Breast epithelium (tissue), 4 donors: ENCODE measurements at regions not wholly inside any gene's neighbourhood (a gene's known extent, or its start where the extent isn't known, plus 50 kb on each side); places are given as distances from the start of the nearest gene placed in this dataset.

Experiments
- DNase-seq, 2 donors: peaks; one replicate each; pipeline ENCODE4 v3.0.0-alpha.2; 2019; ENCODE audit warnings: low spot score in 2 of 2
- H3K27ac ChIP-seq, 2 donors: fragments of 200-600 bp; sonication (generic) in 1 of 2; one replicate each; pipeline ENCODE4 v1.5.1; 2016 to 2019; ENCODE audit warnings: mild to moderate bottlenecking in 1 of 2
- H3K27me3 ChIP-seq, 2 donors: fragments of 200-600 bp; sonication (generic) in 1 of 2; one replicate each; pipeline versions ENCODE4 v1.5.1 to v1.6.0; 2017 to 2019; ENCODE audit warnings: control low read depth in 1 of 2, mild to moderate bottlenecking in 1 of 2
- H3K36me3 ChIP-seq: fragments of 200-600 bp; one replicate; pipeline ENCODE4 v1.5.1; 2019
- H3K4me1 ChIP-seq, 2 donors: fragments of 200-600 bp; sonication (generic); one replicate each; pipeline ENCODE4 v1.5.1; 2016 to 2019; ENCODE audit warnings: control low read depth in 1 of 2
- H3K4me3 ChIP-seq, 3 donors: fragments of 200-600 bp; sonication (generic); 1 replicate in 2 of 3; 2 replicates in 1 of 3; pipeline ENCODE4 v1.5.1; 2016 to 2019; ENCODE audit warnings: mild to moderate bottlenecking in 3 of 3, moderate library complexity in 2 of 3
- H3K9me3 ChIP-seq, 2 donors: fragments of 200-600 bp; sonication (generic) in 1 of 2; one replicate each; pipeline ENCODE4 v1.5.1; 2016 to 2019; ENCODE audit warnings: control low read depth in 1 of 2
- POLR2A ChIP-seq: fragments of 450-650 bp; IDR thresholded peaks from one replicate; pipeline ENCODE4 v1.6.1; 2016; ENCODE audit warnings: antibody characterized with exemption, mild to moderate bottlenecking, moderate library complexity
- POLR2AphosphoS5 ChIP-seq, 3 donors: sonication (generic); formaldehyde crosslinking; IDR thresholded peaks; one replicate each; pipeline ENCODE4 v1.6.1; 2017; ENCODE audit warnings: antibody characterized with exemption in 3 of 3
- intact Hi-C: fragments of 100-400 bp; cut with DNase I; formaldehyde crosslinking; loops from one replicate; pipeline ENCODE4 v1.15.1; 2023; ENCODE audit warnings: low total_unique reads
- TF ChIP-seq, protein P1 (sequence below), 3 donors: fragments of 450-650 bp; IDR thresholded peaks; one replicate each; pipeline ENCODE4 v1.5.1; 2016 to 2017; ENCODE audit warnings: antibody characterized with exemption in 3 of 3, mild to moderate bottlenecking in 3 of 3, moderate library complexity in 3 of 3

DNA sequence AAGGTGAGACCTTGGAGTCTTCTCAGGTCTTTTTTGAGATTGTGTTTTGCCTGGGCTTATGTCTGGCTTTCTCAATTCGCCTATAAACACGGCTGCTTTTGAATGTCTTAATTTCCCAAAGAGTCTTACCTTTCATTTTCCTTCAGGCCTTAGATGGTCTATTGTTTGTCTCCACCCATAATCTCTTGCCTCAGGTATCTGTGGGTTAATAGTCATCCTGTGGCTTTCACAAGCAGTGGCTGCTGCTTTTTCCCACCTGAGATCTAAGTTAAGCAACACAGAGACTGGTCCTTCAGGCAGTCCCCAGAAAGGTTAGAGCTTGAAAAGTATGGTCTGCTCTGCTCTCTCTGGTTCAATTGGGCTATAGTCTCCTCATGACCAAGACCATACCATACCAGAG lies 275.3 kb downstream of the INSIG2 start:
- H3K27me3 ChIP-seq: peaks cover 0 to 4% of the 10 kb centered on the region in 2 donors
- TF ChIP-seq, protein P1, sequence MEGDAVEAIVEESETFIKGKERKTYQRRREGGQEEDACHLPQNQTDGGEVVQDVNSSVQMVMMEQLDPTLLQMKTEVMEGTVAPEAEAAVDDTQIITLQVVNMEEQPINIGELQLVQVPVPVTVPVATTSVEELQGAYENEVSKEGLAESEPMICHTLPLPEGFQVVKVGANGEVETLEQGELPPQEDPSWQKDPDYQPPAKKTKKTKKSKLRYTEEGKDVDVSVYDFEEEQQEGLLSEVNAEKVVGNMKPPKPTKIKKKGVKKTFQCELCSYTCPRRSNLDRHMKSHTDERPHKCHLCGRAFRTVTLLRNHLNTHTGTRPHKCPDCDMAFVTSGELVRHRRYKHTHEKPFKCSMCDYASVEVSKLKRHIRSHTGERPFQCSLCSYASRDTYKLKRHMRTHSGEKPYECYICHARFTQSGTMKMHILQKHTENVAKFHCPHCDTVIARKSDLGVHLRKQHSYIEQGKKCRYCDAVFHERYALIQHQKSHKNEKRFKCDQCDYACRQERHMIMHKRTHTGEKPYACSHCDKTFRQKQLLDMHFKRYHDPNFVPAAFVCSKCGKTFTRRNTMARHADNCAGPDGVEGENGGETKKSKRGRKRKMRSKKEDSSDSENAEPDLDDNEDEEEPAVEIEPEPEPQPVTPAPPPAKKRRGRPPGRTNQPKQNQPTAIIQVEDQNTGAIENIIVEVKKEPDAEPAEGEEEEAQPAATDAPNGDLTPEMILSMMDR (IDR thresholded peaks at IDR 0.05): no peak
- TF ChIP-seq POLR2AphosphoS5 (IDR thresholded peaks at IDR 0.05): no peak
- no peak for DNase-seq
- H3K4me3 ChIP-seq: no peak overlapping the region
- H3K9me3 ChIP-seq: peaks cover 0 to 3% of the 10 kb centered on the region in 2 donors
- no peaks in the 10 kb centered on the region for H3K36me3 ChIP-seq
- intact Hi-C loops: no loop called here
- H3K27ac ChIP-seq: no peak overlapping the region
- H3K4me1 ChIP-seq: no peaks in the 10 kb centered on the region

DNA sequence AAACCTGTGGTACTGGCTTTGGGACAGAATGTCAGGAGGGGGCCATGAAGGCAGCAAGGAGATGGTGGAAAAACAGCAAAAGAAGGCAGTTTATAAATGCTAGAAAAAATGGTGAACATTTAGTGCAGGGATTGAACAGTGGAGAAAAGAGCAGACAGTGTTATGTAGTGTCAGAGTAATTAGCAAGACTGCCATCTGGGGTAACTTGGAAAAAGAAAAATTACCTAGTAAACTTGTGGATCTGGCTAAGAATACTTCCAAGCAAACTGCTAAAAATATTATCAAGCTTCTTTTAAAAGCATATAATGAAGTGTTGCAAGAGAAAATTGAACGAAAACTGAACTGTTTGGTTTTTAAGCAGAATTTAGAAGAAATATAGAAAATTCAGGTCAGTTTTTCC lies 267.8 kb downstream of the INSIG2 start:
- no peak for DNase-seq
- H3K36me3 ChIP-seq: no peaks in the 10 kb centered on the region
- H3K27me3 ChIP-seq: no peaks in the 10 kb centered on the region
- intact Hi-C loops: no loop called here
- H3K9me3 ChIP-seq: peaks cover 0 to 27% of the 10 kb centered on the region in 2 donors
- H3K27ac ChIP-seq: no peak overlapping the region
- H3K4me1 ChIP-seq: no peaks in the 10 kb centered on the region
- no peak overlapping the region for H3K4me3 ChIP-seq
- no peak for TF ChIP-seq POLR2AphosphoS5 (IDR thresholded peaks at IDR 0.05)

- DNase-seq: no peak
- intact Hi-C loops: no loop called here
- no peaks in the 10 kb centered on the region for H3K27me3 ChIP-seq
- no peak overlapping the region for H3K27ac ChIP-seq
- H3K9me3 ChIP-seq: peaks cover 0 to 7% of the 10 kb centered on the region in 2 donors
- H3K4me3 ChIP-seq: no peak overlapping the region
- H3K4me1 ChIP-seq: no peaks in the 10 kb centered on the region
- H3K36me3 ChIP-seq: no peaks in the 10 kb centered on the region
- no peak for TF ChIP-seq POLR2A
- TF ChIP-seq POLR2AphosphoS5 (IDR thresholded peaks at IDR 0.05): no peak
- TF ChIP-seq, protein P1 (IDR thresholded peaks at IDR 0.05): no peak
These were observed 263.5 kb downstream of the INSIG2 start for GRCh38 chr2:118351796-118352195.

DNA sequence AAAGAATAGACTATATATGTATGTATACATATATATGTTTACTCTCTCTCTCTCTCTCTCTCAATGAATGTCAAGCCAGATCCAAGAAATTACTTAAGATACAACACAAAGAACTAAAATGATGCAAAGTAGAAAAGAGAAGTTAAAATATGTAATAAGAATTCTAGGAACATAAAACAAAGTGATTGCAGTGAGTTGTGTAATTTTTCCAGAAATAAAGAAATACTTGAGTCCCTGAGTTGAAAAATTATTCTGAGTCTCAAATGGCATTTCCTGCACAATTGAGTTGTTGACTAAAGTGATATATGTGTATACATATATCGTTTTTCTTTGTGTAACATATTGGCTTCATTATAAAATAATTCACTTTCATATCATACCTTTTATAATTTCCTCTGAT lies 262.4 kb downstream of the INSIG2 start:
- TF ChIP-seq, protein P1 (IDR thresholded peaks at IDR 0.05): no peak
- TF ChIP-seq POLR2A: no peak
- TF ChIP-seq POLR2AphosphoS5 (IDR thresholded peaks at IDR 0.05): no peak
- no peak overlapping the region for H3K4me3 ChIP-seq
- H3K27ac ChIP-seq: no peak overlapping the region
- H3K27me3 ChIP-seq: no peaks in the 10 kb centered on the region
- intact Hi-C loops: no loop called here
- no peaks in the 10 kb centered on the region for H3K4me1 ChIP-seq
- no peak for DNase-seq
- H3K9me3 ChIP-seq: no peaks in the 10 kb centered on the region
- no peaks in the 10 kb centered on the region for H3K36me3 ChIP-seq

DNA sequence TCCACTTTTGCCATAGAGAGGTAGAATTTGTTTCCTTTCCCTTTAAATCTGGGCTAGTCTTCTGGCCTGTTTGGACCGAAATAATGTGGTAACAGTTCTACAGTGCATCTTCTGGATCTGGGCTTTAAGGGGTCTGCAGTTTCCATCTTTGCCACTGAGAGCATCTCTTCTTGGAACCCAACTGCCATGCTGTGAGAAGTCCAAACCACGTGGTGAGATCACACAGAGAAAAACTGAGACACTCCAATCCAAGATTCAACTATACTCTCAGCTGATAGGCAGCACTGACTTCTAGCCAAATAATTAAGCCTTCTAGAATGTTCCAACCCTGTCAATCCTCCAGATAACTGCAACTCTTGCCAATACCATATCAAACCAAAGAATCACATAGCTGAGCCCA lies 261.1 kb downstream of the INSIG2 start:
- no peaks in the 10 kb centered on the region for H3K9me3 ChIP-seq
- intact Hi-C loops: no loop called here
- no peaks in the 10 kb centered on the region for H3K4me1 ChIP-seq
- no peak overlapping the region for H3K4me3 ChIP-seq
- no peak for DNase-seq
- TF ChIP-seq POLR2AphosphoS5 (IDR thresholded peaks at IDR 0.05) (no peak), POLR2A (no peak)
- TF ChIP-seq, protein P1 (IDR thresholded peaks at IDR 0.05): no peak
- H3K36me3 ChIP-seq: no peaks in the 10 kb centered on the region
- H3K27ac ChIP-seq: no peak overlapping the region
- H3K27me3 ChIP-seq: no peaks in the 10 kb centered on the region

GRCh38 chr2:118348380-118349034 lies 260.2 kb downstream of the INSIG2 start:
- intact Hi-C loops: no loop called here
- Histone ChIP-seq H3K4me3 (no peak overlapping the region), H3K36me3 (no peaks in the 10 kb centered on the region), H3K9me3 (no peaks in the 10 kb centered on the region), H3K4me1 (no peaks in the 10 kb centered on the region), H3K27me3 (no peaks in the 10 kb centered on the region), H3K27ac (no peak overlapping the region)
- TF ChIP-seq, protein P1 (IDR thresholded peaks at IDR 0.05): no peak
- TF ChIP-seq POLR2AphosphoS5 (IDR thresholded peaks at IDR 0.05): no peak
- TF ChIP-seq POLR2A: no peak
- no peak for DNase-seq
